ENCODE measurements at regions not wholly inside any gene's neighbourhood (a gene's known extent, or its start where the extent isn't known, plus 50 kb on each side); places are given as distances from the start of the nearest gene placed in this dataset.
"Not testable (repeated sequence)": the region's sequence is repeated elsewhere in the genome, so short reads cannot be mapped to it uniquely, and the experiment has no call there.

DNA sequence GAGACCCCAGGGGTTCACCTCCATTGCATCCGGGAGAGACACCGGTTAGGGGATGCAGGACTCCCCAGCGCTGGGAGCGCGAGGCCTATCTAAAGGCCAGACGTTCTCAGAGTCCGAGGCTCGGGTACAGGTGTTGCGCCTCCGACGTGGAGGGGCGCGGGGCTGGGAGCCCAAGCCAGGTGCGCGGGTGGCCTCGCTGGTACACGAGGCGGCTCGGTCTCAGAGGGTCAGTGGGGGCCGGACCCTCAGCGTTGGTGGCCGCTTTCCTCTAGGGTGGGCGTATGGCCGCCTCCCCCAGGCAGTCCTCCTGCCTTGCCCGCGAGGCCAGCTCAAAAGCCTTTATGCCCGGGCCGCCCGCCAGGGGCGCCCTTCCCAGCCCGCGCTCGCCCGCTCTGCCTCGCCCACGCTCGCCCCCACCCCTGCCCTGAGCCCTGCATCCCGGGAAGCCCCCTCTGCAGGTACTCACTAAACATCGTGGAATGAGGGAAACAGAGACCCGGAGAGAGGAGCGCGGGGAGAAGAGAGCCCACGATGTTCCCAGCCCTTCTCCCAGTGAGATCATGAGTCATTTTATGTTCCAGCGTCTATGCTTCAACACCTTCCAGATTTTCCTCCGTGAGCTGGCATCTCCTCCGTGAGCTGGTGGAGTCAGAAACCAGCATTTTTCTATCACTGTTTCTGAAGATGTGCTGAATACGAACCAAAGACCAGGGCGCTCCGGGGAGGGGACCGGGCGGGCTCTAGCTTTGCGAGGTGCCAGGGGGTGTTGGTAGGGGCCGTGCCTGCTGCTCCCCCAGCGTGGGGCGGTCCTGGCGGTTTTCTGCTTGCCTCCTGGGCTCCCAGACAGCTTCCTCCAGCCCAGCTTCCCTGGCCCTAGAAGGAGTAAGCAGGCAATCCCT lies 73.8 kb downstream of the DIO3 start:
- DNase-seq (ENCODE audit: low read depth in 2 of 2): no peak

DNA sequence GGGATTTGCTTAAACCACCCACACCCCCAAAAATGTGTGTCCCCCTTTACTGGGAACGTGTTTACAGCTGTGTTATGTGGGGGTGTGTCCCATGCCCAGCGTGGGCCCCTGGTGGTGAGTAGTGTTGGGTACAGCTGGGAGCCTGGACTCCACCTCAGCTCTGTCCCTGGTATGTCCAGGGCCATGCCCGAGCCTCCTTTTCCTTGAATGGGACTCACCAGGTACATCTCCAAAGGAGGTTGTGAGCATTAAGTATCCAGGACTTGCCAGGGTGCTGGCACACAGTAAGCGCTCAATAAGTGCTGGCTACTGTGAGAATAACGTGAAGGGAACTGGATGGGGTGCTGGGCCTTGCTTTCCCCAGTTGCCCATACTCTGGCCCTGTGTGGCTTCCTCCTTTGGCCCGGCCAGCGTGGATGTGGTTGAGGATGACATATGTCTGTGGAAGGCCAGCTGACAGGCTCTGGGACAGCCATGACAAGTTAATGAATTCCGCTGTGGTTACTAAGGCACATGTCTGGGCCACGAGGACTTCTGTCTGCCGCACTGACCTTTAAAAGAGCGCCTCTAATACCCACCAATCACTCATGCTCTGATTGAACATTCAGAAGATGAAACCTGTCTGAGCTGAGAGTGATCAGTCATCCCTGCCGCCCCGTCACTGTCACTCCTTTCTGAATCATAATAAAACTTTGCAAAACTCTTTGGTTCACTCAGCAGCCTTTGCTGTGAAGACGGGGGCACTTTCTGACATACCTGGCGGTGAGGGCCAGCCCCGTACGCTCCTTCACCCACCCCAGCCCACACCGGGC lies 74.7 kb downstream of the DIO3 start:
- DNase-seq (ENCODE audit: low read depth in 2 of 2): no peak

DNA sequence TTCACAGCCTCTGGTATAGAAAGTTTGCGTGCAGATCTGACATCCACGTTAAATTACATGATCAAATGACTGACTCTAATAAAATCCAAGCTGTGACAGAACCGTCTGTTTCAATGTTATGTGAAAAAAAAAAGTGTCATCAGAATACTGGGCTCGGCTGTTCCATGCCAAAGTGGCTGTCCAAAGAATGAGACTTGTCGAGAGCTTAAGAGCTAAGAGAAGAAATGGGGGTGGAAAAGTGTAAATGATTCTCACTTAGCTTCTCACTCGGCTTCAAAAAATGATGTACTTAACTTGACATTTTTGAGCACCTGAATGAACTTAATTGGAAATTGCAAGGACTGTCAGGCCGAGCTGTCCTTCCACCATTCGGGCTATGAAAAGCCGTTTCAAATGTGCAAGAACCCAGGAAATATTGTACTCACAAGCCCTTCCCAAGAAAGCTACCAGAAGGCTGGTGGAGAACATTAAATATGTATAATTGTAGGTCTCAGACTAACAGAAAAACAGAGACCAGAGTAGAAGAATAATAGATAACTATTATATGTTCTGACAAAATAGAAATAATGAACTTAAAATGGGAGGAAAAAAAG lies 78.0 kb downstream of the DIO3 start:
- DNase-seq (ENCODE audit: low read depth in 2 of 2): no peak

DNA sequence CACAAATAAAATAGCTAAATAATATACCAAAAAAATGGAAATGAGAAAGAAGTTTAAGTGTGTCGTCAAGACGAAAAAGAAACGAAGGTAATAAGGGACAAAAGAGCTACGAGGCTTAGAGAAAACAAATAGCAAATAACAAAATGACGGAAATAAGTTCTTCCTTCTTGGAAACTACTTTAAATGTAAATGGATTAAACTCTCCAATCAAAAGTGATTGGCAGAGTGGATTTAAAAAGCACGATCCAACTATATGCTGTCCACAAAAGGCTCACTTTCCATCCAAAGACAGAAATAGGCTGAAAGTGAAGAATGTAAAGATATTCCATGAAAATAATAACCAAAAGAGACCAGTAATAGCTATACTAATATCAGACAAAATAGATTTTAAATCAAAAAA lies 82.4 kb downstream of the DIO3 start:
- DNase-seq (ENCODE audit: low read depth in 2 of 2): no peak

DNA sequence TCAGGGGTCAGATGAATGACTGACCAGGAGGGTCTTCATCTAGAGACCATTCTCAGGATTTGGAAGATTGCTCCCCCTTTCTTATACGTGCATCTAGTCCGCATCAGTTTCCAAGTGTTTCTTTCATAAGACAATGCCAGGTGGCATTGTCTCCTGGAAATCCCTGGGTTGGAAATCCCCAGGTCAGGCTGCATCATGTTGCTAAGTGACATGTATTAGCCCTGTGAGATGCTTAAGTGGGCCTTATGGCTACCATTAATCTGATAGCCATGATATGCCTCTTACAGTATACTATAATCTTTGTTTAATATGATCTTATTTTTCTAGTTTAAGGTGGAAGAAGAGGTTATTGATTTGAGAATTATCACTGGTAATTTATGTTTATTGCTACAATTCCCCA lies 92.8 kb downstream of the DIO3 start:
- no peak for DNase-seq (ENCODE audit: low read depth in 2 of 2)

DNA sequence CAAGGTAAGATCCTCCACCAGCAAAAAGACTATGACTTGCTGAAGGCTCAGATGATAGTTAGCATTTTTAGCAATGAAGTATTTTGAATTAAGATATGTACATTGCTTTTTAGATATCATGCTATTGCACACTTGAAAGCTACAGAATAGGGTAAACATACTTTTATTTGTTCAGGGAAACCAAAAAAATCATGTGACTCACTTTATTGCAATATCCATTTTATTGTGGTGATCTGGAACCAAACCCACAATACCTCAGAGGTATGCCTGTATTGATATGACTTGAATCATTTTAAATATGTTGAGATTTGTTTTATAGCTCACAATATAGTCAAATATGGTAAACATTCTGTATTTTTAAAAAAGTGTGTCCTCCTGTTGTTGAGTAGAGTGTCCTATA lies 96.1 kb downstream of the DIO3 start:
- DNase-seq (ENCODE audit: low read depth in 2 of 2): no peak

DNA sequence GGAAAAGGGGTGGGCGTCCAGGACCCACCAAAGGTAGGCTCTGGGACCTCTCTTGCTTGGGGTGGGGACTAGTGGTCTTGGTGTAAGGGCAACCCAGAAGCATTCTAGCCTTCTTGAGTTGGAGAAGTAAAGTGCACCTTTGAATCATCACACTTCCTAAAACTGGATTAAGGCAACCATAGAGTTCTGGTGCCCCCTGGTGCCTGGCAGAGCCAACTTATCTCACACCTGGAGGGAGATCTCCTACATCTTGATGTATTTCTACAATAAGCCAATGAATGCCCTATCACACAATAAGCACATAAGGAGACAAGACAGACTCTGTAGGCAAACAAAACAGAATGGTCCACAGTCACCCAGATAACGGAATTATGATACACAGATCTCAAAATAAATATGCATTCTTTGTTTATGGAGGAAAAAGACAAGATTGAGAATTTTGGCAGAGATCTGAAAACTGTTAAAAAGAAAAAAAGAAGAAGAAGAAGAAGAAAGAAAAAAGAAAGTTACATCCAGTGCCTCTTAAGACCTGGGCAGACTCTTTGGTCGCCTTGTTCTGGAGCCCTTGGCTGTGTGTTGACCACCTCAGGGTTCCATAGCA lies 95.9 kb upstream of the PPP2R5C start:
- no peak for DNase-seq (ENCODE audit: low read depth in 2 of 2)

DNA sequence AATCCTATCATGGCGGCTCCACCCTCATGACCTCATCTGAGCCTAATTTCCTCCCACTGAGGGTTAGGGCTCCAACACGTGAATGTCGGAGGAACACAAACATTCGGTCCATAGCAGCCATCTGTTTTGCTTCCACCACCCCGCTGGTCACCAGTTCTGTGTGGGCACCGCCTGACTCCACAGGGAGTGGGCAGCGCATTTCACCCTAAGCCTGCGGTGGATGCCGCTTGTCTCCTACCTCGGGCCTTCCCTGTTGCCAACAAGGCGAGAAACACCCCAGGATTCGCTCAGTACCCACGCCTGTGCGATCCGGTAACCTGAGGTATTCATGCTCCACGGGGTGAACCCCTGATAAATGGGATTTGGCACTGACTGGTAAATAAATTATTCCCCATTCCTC lies 95.2 kb upstream of the PPP2R5C start:
- DNase-seq (ENCODE audit: low read depth in 2 of 2): no peak

DNA sequence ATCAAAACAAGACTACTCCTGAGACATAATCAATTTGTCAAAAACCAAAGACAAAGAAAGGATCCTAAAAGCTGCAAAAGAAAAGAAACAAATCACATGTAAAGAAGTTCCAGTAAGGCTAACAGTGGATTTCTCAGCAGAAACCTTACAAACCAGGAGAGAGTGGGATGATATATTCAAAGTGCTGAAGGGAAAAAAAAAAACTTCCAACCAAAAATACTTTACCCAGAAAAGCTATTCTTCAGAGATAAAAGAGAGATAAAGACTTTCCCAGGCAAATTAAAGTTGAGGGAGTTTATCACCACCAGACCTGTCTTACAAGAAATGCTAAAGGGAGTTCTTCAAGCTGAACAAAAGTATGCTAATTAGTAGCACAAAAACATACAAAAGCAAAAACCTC lies 91.9 kb upstream of the PPP2R5C start:
- DNase-seq (ENCODE audit: low read depth in 2 of 2): no peak

DNA sequence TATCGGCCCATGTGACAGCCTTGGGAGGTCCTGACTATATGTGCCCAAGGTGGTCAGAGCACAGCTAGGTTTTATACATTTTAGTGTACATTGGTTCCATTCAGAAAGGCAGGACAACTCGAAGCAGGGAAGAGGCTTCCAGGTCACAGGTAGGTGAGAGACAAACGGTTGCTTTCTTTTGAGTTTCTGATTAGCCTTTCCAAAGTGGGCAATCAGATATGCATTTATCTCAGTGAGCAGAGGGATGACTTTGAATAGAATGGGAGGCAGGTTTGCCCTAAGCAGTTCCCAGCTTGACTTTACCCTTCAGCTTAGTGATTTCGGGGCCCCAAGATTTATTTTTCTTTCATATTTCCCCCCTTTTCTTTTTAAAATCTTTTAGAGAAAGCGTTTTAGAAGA lies 87.6 kb upstream of the PPP2R5C start:
- DNase-seq (ENCODE audit: low read depth in 2 of 2): no peak

DNA sequence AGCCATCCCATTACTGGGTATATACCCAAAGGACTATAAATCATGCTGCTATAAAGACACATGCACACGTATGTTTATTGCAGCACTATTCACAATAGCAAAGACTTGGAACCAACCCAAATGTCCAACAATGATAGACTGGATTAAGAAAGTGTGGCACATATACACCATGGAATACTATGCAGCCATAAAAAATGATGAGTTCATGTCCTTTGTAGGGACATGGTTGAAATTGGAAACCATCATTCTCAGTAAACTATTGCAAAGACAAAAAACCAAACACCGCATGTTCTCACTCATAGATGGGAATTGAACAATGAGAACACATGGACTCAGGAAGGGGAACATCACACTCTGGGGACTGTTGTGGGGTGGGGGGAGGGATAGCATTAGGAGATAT lies 85.7 kb upstream of the PPP2R5C start:
- not testable (repeated sequence) for DNase-seq (ENCODE audit: low read depth in 2 of 2)

DNA sequence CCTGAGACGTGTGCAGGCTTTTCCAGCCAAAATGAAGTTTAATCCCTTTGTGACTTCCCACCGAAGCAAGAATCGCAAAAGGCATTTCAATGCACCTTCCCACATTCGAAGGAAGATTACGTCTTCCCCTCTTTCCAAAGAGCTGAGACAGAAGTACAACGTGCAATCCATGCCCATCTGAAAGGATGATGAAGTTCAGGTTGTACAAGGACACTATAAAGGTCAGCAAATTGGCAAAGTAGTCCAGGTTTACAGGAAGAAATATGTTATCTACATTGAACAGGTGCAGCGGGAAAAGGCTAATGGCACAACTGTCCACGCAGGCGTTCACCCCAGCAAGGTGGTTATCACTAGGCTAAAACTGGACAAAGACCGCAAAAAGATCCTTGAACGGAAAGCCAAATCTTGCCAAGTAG lies 83.6 kb upstream of the PPP2R5C start:
- DNase-seq (ENCODE audit: low read depth in 2 of 2): not testable (repeated sequence)

DNA sequence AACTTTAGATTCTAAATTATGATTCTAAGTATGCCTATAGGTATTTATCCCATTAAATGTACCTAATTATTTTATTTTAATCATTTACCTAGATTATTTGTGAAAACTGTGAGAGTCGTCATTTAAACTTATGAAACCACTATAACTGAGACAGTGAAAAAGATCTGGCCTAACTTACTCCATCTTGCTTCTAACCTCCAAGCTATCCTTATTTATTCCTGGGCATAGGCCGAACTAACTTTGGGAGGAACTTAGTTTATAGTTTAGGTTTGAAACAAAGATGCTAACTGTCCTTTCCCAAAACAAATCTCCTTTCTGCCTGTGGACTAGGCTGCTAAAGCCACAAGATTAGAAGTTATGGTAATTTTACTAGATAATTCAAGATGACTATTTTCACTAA lies 79.7 kb upstream of the PPP2R5C start:
- no peak for DNase-seq (ENCODE audit: low read depth in 2 of 2)

DNA sequence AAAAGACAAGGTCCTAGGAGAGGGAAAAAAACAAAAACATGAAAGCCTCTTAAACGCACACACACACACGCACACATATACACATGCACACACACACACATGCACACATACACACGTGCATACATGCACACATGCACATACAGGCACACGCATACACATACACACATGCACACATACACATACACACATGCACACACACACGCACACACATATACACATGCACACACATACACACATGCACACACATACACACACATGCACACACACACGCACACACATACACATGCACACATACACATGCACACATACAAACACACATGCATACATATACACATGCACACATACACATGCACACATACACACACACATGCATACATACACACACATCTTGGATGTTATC lies 78.1 kb upstream of the PPP2R5C start:
- DNase-seq (ENCODE audit: low read depth in 2 of 2): no peak

DNA sequence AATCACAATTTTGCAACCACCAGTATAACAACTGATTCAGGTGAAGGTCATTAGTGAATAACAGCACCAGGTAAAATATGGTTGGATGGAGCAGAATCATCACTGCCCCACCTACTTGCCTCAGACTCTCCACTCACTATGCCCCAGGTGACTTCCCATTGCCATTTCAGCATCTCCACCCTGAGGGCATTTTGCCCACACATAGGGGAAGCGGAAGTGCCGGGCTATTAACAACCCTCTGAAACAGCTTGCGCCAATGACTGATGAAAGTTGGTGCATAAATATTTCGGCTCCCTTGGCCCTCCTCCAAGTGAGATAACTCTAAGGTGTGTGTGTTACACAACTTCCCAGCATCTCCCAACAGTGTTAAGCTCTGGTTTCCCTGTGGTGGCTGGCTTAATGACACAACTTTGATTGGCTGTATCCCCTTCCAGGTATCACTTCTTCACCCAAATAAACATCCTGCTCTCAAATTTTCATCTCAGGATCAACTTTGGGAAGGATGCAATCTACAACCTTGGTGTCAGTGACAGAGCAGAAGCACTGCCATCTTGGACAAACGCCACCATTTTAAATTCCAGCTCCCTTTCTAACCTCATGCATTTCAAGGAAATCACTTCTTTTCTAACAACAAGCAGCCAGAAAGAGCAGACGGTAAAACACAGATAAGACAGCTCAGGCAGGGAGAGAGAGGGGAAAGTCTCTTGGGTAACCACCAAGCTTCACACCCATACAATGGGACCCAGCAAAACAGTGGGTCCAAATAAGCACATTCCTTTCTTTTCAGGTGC lies 73.6 kb upstream of the PPP2R5C start:
- DNase-seq (ENCODE audit: low read depth in 2 of 2): no peak

DNA sequence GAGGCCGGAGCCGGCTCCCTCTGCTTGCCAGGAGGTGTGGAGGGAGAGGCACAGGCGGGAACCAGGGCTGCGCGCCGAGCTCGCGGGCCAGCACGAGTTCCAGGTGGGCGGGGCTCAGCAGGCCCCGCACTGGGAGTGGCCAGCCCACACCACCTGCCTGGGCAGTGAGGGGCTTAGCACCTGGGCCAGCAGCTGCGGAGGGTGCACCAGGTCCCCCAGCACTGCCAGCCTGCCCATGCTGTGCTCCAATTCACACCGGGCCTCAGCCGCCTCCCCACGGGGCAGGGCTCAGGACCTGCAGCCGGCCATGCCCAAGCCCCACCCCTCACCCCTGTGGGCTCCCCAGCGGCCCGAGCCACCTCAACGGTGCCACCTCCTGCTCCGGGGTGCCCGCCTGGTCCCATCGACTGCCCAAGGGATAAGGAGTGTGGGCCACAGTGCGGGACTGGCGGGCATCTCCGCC lies 72.4 kb upstream of the PPP2R5C start:
- no peak for DNase-seq (ENCODE audit: low read depth in 2 of 2)

DNA sequence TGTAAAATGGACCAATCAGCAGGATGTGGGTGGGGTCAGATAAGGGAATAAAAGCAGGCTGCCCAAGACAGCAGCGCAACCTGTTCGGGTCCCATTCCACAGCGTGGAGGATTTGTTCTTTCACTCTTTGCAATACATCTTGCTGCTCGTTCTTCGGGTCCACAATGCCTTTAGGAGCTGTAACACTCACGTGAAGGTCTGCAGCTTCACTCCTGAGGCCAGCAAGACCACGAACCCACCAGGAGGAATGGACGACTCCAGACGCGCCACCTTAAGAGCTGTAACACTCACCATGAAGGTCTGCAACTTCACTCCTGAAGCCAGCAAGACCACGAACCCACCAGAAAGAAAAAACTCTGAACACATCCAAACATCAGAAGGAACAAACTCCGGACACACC lies 71.5 kb upstream of the PPP2R5C start:
- DNase-seq (ENCODE audit: low read depth in 2 of 2): not testable (repeated sequence)

DNA sequence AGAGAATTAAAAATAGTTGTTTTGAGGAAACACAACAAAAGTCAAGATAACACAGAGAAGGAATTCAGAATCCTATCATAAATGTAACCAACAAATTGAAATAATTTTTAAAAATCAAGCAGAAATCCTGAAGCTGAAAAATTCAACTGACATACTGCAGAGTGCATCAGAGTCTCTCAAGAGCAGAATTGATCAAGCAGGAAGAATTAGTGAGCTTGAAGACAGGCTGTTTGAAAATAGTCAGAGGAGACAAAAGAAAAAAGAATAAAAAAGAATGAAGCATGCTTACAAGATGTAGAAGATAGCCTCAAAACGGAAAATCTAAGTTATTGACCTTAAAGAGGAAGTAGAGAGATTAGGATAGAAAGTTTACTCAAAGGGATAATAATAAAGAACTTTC lies 65.8 kb upstream of the PPP2R5C start:
- DNase-seq (ENCODE audit: low read depth in 2 of 2): no peak

DNA sequence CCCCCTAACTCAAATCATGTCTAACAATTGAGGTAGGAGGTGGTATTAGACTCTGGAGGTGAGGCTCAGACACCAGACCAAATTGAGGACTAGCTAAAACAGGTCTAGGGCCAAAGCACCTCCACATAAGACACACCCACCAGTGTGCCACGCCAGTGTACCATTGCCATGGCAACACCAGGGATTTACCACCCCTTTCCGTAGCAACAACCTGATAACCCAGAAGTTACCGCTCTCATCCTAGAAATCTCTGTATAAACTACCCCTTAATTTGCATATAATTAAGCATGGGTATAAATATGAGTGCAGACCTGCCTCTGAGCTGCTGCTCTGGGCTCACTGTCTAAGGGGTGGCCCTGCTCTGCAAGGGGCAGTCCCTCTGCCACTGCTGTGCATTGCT lies 57.4 kb upstream of the PPP2R5C start:
- DNase-seq (ENCODE audit: low read depth in 2 of 2): no peak

DNA sequence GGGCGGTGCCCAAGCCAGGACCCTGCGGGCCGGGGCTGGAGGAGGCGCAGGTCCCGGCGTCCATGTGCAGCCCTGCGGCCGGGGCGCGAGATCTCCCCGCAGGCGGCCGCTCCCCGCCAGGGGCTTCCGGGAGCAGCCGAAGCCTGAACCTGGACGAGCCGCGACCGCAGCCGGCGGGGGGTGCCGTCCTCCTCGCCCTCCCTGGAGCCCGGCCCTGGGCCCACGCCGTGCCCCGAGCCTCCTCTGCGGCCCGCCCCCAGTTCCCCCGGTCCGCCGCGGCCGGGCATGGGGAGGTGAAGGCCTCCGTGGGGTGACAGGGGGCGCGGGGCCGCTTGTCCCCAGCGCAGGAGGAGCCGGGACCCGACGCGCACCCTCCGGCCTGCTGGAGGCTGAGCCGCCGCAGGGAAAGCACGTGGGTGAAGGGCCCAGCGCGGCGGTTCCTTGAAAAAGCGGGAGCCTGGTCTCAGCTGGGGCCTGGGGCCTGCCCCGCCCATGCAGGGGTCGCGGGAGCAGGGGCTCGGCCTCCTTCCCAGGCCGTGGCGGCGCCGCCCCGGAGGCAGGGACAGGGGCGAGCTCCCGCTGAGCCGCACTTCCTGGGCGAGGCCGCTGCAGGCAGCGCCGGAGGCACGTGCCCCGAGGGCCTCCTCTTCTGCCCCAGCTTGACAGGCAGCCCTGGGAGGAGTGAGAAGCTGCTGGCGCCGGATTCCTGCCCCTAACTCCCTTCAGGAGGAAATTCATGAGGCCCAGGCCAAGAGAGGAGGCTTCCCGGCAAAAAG lies 55.6 kb upstream of the PPP2R5C start:
- no peak for DNase-seq (ENCODE audit: low read depth in 2 of 2)
